HepG2 (cell line): ENCODE measurements at regions not wholly inside any gene's neighbourhood (a gene's known extent, or its start where the extent isn't known, plus 50 kb on each side); places are given as distances from the start of the nearest gene placed in this dataset.

ENCODE experiments used
- CREM ChIP-seq, 2 experiments: sonication (generic) in 1 of 2; formaldehyde crosslinking in 1 of 2; IDR thresholded peaks; 2 replicates each; pipeline versions ENCODE4 v1.4.0 to v1.6.1; 2016 to 2020; ENCODE audit warnings: antibody characterized with exemption in 1 of 2, mild to moderate bottlenecking in 1 of 2, missing genetic modification reagents in 1 of 2
- MYC ChIP-seq: sonication (generic); formaldehyde crosslinking; IDR thresholded peaks from 2 replicates; pipeline ENCODE4 v1.9.0; 2021; ENCODE audit warnings: missing genetic modification reagents, borderline replicate concordance
- ZKSCAN5 ChIP-seq: sonication (generic); formaldehyde crosslinking; IDR thresholded peaks from 2 replicates; pipeline ENCODE4 v1.5.1; 2020; ENCODE audit warnings: mild to moderate bottlenecking, missing genetic modification reagents
- ZNF24 ChIP-seq: fragments of 450-650 bp; IDR thresholded peaks from 2 replicates; pipeline ENCODE4 v1.6.1; 2017; ENCODE audit warnings: antibody characterized with exemption, mild to moderate bottlenecking
- ZNF274 ChIP-seq: sonication (generic); formaldehyde crosslinking; IDR thresholded peaks from 2 replicates; pipeline ENCODE4 v1.5.1; 2020; ENCODE audit warnings: mild to moderate bottlenecking, missing genetic modification reagents
- ZNF780A ChIP-seq: sonication (generic); formaldehyde crosslinking; IDR thresholded peaks from 2 replicates; pipeline ENCODE4 v1.8.0; 2022; ENCODE audit warnings: mild to moderate bottlenecking, missing genetic modification reagents, moderate library complexity

DNA sequence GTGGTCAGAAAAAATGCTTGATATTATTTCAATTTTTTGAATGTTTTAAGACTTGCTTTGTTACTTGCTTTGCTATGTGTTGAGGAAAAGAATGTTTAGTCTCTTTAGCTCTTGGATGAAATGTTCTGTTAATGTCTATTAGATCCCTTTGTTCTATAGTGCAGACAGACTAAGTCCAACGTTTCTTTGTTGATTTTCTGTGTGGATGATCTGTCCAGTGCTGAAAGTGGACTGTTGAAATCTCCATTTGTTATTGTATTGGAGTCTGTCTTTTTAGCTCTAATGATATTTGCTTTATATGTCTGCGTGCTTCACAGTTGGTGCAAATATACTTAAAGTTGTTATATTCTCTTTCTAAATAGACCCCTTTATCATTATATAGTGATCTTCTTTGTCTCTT is 220.6 kb downstream of the GUCY2F start:
- no peak for TF ChIP-seq ZKSCAN5
- TF ChIP-seq ZNF780A (CRISPR knock-in tag): no peak
- TF ChIP-seq MYC (CRISPR knock-in tag): no peak
- no peak for TF ChIP-seq CREM (IDR thresholded peaks at IDR 0.05)
- TF ChIP-seq CREM (CRISPR knock-in tag; IDR thresholded peaks at IDR 0.05): no peak
- TF ChIP-seq ZNF274: no peak
- TF ChIP-seq ZNF24: no peak
